ENCODE measurements at regions not wholly inside any gene's neighbourhood (a gene's known extent, or its start where the extent isn't known, plus 50 kb on each side); places are given as distances from the start of the nearest gene placed in this dataset.
"Not testable (repeated sequence)": the region's sequence is repeated elsewhere in the genome, so short reads cannot be mapped to it uniquely, and the experiment has no call there.

- WGBS, 10 experiments, result 0 to 80% (median 49%) methylated on average over 1 to 9 of the region's 9 CpGs; no CpG with 5 or more reads in 4 of the 10 experiments
- no peak overlapping the region for H3K27ac ChIP-seq
- in situ Hi-C loops (cut with MboI; ENCODE audit: low pct_unique_long_range_greater_than_20kb in 2 of 9, low sequenced_read_pairs in 9 of 9, unreplicated experiment in 9 of 9), result no loop called here
- H3K4me3 ChIP-seq, result no peak overlapping the region
- ATAC-seq (replicated peaks in 6 of 8), result no peak
- no peaks in the 10 kb centered on the region for H3K4me1 ChIP-seq (replicated peaks in 1 of 2)
Observed at GRCh38 chr5:2366816-2367215, 384.7 kb downstream of the IRX2 start.

- no peak overlapping the region for H3K27ac ChIP-seq
- no peak overlapping the region for H3K4me3 ChIP-seq
- no peak for ATAC-seq (replicated peaks in 6 of 8)
- peaks cover 0 to 10% of the 10 kb centered on the region in 2 donors for H3K4me1 ChIP-seq (replicated peaks in 1 of 2)
- in situ Hi-C loops (cut with MboI; ENCODE audit: low pct_unique_long_range_greater_than_20kb in 2 of 9, low sequenced_read_pairs in 9 of 9, unreplicated experiment in 9 of 9), result no loop called here
Observed at GRCh38 chr5:2357309-2357708, 394.2 kb downstream of the IRX2 start.

DNA sequence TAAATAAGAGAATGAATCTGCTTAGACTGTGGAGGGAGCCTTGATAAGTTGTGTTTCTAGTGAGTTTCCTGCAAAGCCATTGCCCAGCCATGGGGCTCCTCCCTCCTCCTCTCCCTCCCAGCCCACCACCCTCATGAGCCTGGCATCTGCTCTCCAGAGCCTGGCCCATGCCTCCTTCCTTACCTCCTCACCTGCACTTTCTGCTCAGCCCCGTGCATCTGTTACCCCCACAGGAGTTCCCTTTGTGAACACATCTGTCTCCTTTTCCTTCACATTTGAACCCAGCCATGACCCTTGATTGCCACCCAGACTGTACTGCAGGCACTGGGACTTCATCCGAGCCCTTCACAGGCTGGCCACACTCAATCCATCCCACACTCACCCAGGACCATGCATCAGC lies 395.6 kb downstream of the IRX2 start:
- Histone ChIP-seq H3K27ac (no peak overlapping the region), H3K4me3 (no peak overlapping the region), H3K4me1 (replicated peaks in 1 of 2) (peaks cover 0 to 10% of the 10 kb centered on the region in 2 donors)
- in situ Hi-C loops (cut with MboI; ENCODE audit: low pct_unique_long_range_greater_than_20kb in 2 of 9, low sequenced_read_pairs in 9 of 9, unreplicated experiment in 9 of 9), result no loop called here
- WGBS, 10 experiments, result 0 to 92% (median 0%) methylated on average over 1 to 2 of the region's 2 CpGs; no CpG with 5 or more reads in 5 of the 10 experiments
- ATAC-seq (replicated peaks in 6 of 8), result no peak

DNA sequence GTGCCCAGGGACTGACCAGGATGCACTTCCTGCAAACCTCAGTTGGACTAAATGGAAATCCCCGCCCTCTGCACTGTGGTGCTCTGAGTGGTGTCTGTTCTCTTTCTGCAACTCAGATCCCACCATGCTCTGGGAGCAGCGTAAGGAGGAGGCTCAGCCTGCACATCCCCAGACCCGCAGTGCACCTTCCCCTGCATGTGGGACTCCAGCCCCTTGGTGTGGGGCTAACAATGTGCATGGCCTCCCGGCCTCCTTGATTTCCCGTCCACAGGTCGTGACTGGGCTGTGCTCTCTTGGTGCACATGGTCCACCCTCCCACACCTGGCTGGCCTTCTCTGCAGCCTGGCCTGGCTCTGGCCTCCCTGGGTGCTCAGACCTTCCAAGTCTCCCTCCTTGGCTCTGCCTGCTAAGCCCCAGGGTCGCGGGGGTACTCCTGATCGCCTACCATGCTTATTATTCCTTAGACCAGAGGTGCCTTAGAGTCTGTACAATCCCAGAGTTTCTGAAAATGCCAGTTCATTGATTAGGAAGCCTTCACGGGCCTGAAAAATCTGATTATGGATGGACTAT lies 397.5 kb downstream of the IRX2 start:
- peaks cover 0 to 10% of the 10 kb centered on the region in 2 donors for H3K4me1 ChIP-seq (replicated peaks in 1 of 2)
- no peak for ATAC-seq (replicated peaks in 6 of 8)
- no peak overlapping the region for H3K27ac ChIP-seq
- WGBS, 10 experiments, result 35 to 100% (median 75%) methylated on average over 1 to 5 of the region's 10 CpGs; no CpG with 5 or more reads in 4 of the 10 experiments
- no peak overlapping the region for H3K4me3 ChIP-seq
- in situ Hi-C loops (cut with MboI; ENCODE audit: low pct_unique_long_range_greater_than_20kb in 2 of 9, low sequenced_read_pairs in 9 of 9, unreplicated experiment in 9 of 9), result no loop called here

DNA sequence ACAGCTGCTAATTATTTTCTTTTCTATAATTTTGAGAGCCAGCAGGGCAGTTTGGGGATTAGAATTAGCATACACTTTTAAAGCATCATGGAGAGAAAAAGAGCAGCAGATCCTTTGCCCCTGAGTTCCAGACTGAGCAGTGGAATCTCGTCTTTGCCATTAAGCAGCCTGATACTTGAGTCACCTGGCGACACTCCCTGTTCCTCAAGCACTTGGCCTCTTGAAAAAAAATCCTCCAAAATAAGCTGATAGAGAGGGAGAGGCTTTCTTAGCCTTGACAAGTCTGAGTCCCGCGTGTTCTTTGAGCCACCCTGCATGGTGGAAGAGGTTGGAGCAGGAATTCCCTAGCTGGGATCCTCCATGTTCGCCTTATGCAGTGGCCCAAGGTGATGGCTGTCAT lies 398.3 kb downstream of the IRX2 start:
- ATAC-seq (replicated peaks in 6 of 8), result no peak
- no peak overlapping the region for H3K27ac ChIP-seq
- no peak overlapping the region for H3K4me3 ChIP-seq
- in situ Hi-C loops (cut with MboI; ENCODE audit: low pct_unique_long_range_greater_than_20kb in 2 of 9, low sequenced_read_pairs in 9 of 9, unreplicated experiment in 9 of 9), result no loop called here
- WGBS, 10 experiments, result 0 to 100% (median 14%) methylated on average over 1 to 4 of the region's 5 CpGs; no CpG with 5 or more reads in 4 of the 10 experiments
- peaks cover 0 to 10% of the 10 kb centered on the region in 2 donors for H3K4me1 ChIP-seq (replicated peaks in 1 of 2)

- ATAC-seq (replicated peaks in 6 of 8), result no peak
- no peak overlapping the region for H3K4me3 ChIP-seq
- WGBS, 10 experiments, result 20 to 93% (median 58%) methylated on average over 2 to 12 of the region's 12 CpGs
- no peak overlapping the region for H3K27ac ChIP-seq
- H3K4me1 ChIP-seq (replicated peaks in 1 of 2), result peaks cover 0 to 10% of the 10 kb centered on the region in 2 donors
- in situ Hi-C loops (cut with MboI; ENCODE audit: low pct_unique_long_range_greater_than_20kb in 2 of 9, low sequenced_read_pairs in 9 of 9, unreplicated experiment in 9 of 9), result no loop called here
Observed at GRCh38 chr5:2352101-2352861, 399.2 kb downstream of the IRX2 start.

DNA sequence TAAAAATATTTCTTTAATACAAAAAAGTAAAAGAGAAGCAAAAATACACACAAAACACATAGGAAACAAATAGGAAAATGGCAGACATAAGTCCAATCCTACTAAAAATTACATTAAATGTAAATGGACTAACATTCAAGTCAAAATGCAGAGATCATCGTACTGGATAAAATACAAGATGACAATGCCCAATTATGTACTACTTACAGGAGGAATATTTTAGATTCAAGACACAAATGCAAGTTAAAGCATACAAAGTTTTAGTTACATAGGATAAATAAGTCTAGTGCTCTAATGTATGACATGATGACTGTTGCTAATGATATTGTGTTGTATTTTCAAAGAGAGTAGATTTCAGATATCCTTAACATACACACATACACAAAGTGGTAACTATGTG lies 401.7 kb downstream of the IRX2 start:
- in situ Hi-C loops (cut with MboI; ENCODE audit: low pct_unique_long_range_greater_than_20kb in 2 of 9, low sequenced_read_pairs in 9 of 9, unreplicated experiment in 9 of 9); H3K4me3 ChIP-seq; ATAC-seq (replicated peaks in 6 of 8); H3K27ac ChIP-seq; H3K4me1 ChIP-seq (replicated peaks in 1 of 2): not testable (repeated sequence)
- 20% methylated on average over 1 of the region's 1 CpG; no CpG with 5 or more reads in 9 of the 10 experiments for WGBS, 10 experiments

GRCh38 chr5:2338686-2339085 lies 412.8 kb downstream of the IRX2 start:
- ATAC-seq (replicated peaks in 6 of 8), result no peak
- WGBS, 10 experiments, result 0 to 100% (median 73%) methylated on average over 1 to 11 of the region's 20 CpGs; no CpG with 5 or more reads in 3 of the 10 experiments
- Histone ChIP-seq H3K4me1 (replicated peaks in 1 of 2) (peaks cover 0 to 18% of the 10 kb centered on the region in 2 donors), H3K4me3 (no peak overlapping the region), H3K27ac (no peak overlapping the region)
- in situ Hi-C loops (cut with MboI; ENCODE audit: low pct_unique_long_range_greater_than_20kb in 2 of 9, low sequenced_read_pairs in 9 of 9, unreplicated experiment in 9 of 9), result no loop called here

DNA sequence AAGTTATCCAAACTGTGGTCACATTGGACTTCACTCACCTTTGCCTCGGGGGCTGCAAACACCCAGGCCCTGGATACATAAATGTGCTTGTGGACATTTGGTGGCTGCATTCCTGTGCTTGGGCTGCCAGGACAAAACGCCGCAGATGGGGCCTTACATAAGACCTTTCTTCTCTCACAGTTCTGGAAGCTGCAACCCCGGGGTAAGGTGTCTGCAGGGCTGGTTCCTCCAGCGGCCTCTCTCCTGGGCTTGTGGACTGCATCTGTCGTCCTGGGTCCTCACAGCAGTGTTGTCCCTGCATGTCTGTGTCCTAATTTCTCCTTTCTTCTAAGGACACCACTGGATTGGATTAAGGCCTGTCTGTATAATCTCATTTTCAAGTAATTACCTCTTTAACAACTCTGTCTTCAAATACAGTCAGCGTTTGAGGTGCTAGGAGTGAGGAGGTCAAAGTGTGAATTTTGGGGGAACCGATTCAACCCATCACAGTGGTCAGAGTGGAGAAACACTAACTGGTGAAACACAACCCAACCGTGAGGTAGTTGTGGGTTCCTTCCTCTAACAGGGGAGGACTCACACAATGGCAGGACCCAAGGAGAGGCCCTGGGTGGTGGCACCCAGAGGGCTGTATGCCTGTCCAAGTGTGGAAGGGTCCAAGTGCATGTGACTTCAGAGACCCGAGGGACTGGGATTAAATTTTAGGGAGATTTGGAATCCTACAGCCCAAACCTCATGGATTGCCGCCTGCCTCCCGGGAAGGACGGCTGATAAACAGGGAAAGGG lies 415.6 kb downstream of the IRX2 start:
- ATAC-seq (replicated peaks in 6 of 8), result no peak
- WGBS, 10 experiments, result 24 to 100% (median 81%) methylated on average over 2 to 9 of the region's 13 CpGs; no CpG with 5 or more reads in 3 of the 10 experiments
- no peak overlapping the region for H3K4me3 ChIP-seq
- peaks cover 0 to 27% of the 10 kb centered on the region in 2 donors for H3K4me1 ChIP-seq (replicated peaks in 1 of 2)
- H3K27ac ChIP-seq, result no peak overlapping the region
- in situ Hi-C loops (cut with MboI; ENCODE audit: low pct_unique_long_range_greater_than_20kb in 2 of 9, low sequenced_read_pairs in 9 of 9, unreplicated experiment in 9 of 9), result no loop called here

- WGBS, 10 experiments, result 20 to 87% (median 76%) methylated on average over 3 to 9 of the region's 21 CpGs; no CpG with 5 or more reads in 2 of the 10 experiments
- peak in 4 of 8 experiments; percentile 24 to 63 (median 58) for ATAC-seq (replicated peaks in 6 of 8)
- in situ Hi-C loops (cut with MboI; ENCODE audit: low pct_unique_long_range_greater_than_20kb in 2 of 9, low sequenced_read_pairs in 9 of 9, unreplicated experiment in 9 of 9), result no loop called here
- Histone ChIP-seq H3K27ac (no peak overlapping the region), H3K4me3 (no peak overlapping the region), H3K4me1 (replicated peaks in 1 of 2) (peaks cover 0 to 27% of the 10 kb centered on the region in 2 donors)
Observed at GRCh38 chr5:2335125-2335732, 416.2 kb downstream of the IRX2 start.

GRCh38 chr5:2334719-2335118 lies 416.8 kb downstream of the IRX2 start:
- no peak overlapping the region for H3K27ac ChIP-seq
- in situ Hi-C loops (cut with MboI; ENCODE audit: low pct_unique_long_range_greater_than_20kb in 2 of 9, low sequenced_read_pairs in 9 of 9, unreplicated experiment in 9 of 9), result no loop called here
- peaks cover 0 to 27% of the 10 kb centered on the region in 2 donors for H3K4me1 ChIP-seq (replicated peaks in 1 of 2)
- H3K4me3 ChIP-seq, result no peak overlapping the region
- 56 to 85% (median 78%) methylated on average over 5 to 22 of the region's 24 CpGs; no CpG with 5 or more reads in 5 of the 10 experiments for WGBS, 10 experiments
- ATAC-seq (replicated peaks in 6 of 8), result peak in 4 of 8 experiments; percentile 8 to 60 (median 54)

- Histone ChIP-seq H3K27ac (no peak overlapping the region), H3K4me1 (replicated peaks in 1 of 2) (peaks cover 0 to 27% of the 10 kb centered on the region in 2 donors), H3K4me3 (no peak overlapping the region)
- 17 to 100% (median 43%) methylated on average over 1 to 4 of the region's 4 CpGs; no CpG with 5 or more reads in 3 of the 10 experiments for WGBS, 10 experiments
- ATAC-seq (replicated peaks in 6 of 8), result peak in 4 of 8 experiments; percentile 29 to 68 (median 65)
- in situ Hi-C loops (cut with MboI; ENCODE audit: low pct_unique_long_range_greater_than_20kb in 2 of 9, low sequenced_read_pairs in 9 of 9, unreplicated experiment in 9 of 9), result no loop called here
Observed at GRCh38 chr5:2333291-2333690, 418.2 kb downstream of the IRX2 start.

- no peak for ATAC-seq (replicated peaks in 6 of 8)
- H3K27ac ChIP-seq, result no peak overlapping the region
- 0 to 100% (median 95%) methylated on average over 1 to 5 of the region's 6 CpGs; no CpG with 5 or more reads in 5 of the 10 experiments for WGBS, 10 experiments
- in situ Hi-C loops (cut with MboI; ENCODE audit: low pct_unique_long_range_greater_than_20kb in 2 of 9, low sequenced_read_pairs in 9 of 9, unreplicated experiment in 9 of 9), result no loop called here
- H3K4me3 ChIP-seq, result no peak overlapping the region
- peaks cover 0 to 27% of the 10 kb centered on the region in 2 donors for H3K4me1 ChIP-seq (replicated peaks in 1 of 2)
Observed at GRCh38 chr5:2332521-2332920, 419.0 kb downstream of the IRX2 start.

All from motor neuron (in vitro differentiated cells).